Activated CD8-positive, alpha-beta T cell treated with anti-CD3 and anti-CD28 coated beads for 36 hours (primary cell): ENCODE measurements at regions not wholly inside any gene's neighbourhood (a gene's known extent, or its start where the extent isn't known, plus 50 kb on each side); places are given as distances from the start of the nearest gene placed in this dataset.
"Not testable (repeated sequence)": the region's sequence is repeated elsewhere in the genome, so short reads cannot be mapped to it uniquely, and the experiment has no call there.

Experiments used
- ATAC-seq: fragments of 200-7000 bp; cut with Tn5 transposase; one replicate; pipeline ENCODE4 v1.10.0; 2021; ENCODE audit warnings: mild to moderate bottlenecking, moderate library complexity
- CTCF ChIA-PET: fragments of 350-600 bp; sonication (Branson Sonifier 250); formaldehyde crosslinking; loops from one replicate; lab custom pipeline; 2021; ENCODE audit warnings: antibody characterized with exemption; lab: Charles Lee
- POLR2A ChIA-PET: fragments of 350-600 bp; sonication (Branson Sonifier 250); formaldehyde crosslinking; loops from one replicate; lab custom pipeline; 2021; ENCODE audit warnings: antibody characterized with exemption; lab: Charles Lee
- DNase-seq: peaks from one replicate; pipeline ENCODE4 v3.0.0-alpha.2; 2020
- H3K27ac Mint-ChIP-seq: one replicate; pipeline ENCODE4 v1.8.0; 2021; ENCODE audit warnings: mild to moderate bottlenecking, mixed read lengths
- H3K27me3 Mint-ChIP-seq: one replicate; pipeline ENCODE4 v1.8.0; 2021; ENCODE audit warnings: mixed read lengths
- H3K36me3 Mint-ChIP-seq: one replicate; pipeline ENCODE4 v1.8.0; 2021; ENCODE audit warnings: low read depth, mixed read lengths
- H3K4me1 Mint-ChIP-seq: one replicate; pipeline ENCODE4 v1.8.0; 2021; ENCODE audit warnings: low read depth, mixed read lengths
- H3K4me3 Mint-ChIP-seq: one replicate; pipeline ENCODE4 v1.8.0; 2021; ENCODE audit warnings: mild to moderate bottlenecking, moderate library complexity, mixed read lengths
- H3K9me3 Mint-ChIP-seq: one replicate; pipeline ENCODE4 v1.8.0; 2021; ENCODE audit warnings: mixed read lengths
- CTCF ChIP-seq: fragments of 200-600 bp; IDR thresholded peaks from one replicate; pipeline ENCODE4 v1.8.0; 2022; ENCODE audit warnings: antibody characterized with exemption, mild to moderate bottlenecking
- intact Hi-C: fragments of 100-400 bp; cut with micrococcal nuclease; formaldehyde crosslinking; loops from one replicate; pipeline ENCODE4 v1.10.0; 2022

DNA sequence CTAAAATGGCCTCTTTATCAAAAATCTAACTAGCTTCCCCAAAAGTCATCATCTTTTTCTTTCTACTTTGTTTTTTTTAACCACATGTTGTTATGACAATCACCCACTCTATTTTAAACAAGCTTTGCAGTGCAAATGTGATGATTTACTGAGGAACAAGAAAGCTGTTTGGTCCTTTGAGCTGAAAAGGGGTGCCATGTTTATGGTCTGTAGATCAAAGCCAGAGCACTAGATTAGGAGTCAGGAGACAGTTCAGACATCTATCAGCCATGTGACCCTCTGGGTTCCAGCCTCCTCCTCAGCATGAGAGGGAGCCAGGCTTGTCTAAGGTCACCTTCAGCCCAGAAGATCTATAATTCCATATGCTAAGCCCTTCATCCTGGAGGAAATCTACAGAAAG is 65.9 kb downstream of the RPL22L1 start:
- TF ChIP-seq CTCF, result no peak
- H3K9me3 Mint-ChIP-seq, result no peaks in the 10 kb centered on the region
- no peaks in the 10 kb centered on the region for H3K4me1 Mint-ChIP-seq
- intact Hi-C loops, result no loop called here
- ChIA-PET CTCF (interaction anchor here (0.6 to 1.7 kb wide), 3 partner anchors 13 to 390 kb away, joined by 3 to 4 read pairs (median 3); no protein-coding TSS in a partner anchor), POLR2A (no interaction called here)
- no peaks in the 10 kb centered on the region for H3K36me3 Mint-ChIP-seq
- DNase-seq (no peak), ATAC-seq (no peak)
- H3K4me3 Mint-ChIP-seq, result no peak overlapping the region
- peaks cover 18% of the 10 kb centered on the region for H3K27me3 Mint-ChIP-seq
- H3K27ac Mint-ChIP-seq, result no peak overlapping the region

GRCh38 chr3:170802164-170803151 is 67.5 kb downstream of the RPL22L1 start:
- ChIA-PET CTCF (interaction anchor here (1.0 to 3.2 kb wide), 4 partner anchors 9 to 389 kb away, joined by 3 to 23 read pairs (median 4); no protein-coding TSS in a partner anchor), POLR2A (no interaction called here)
- H3K27ac Mint-ChIP-seq, result no peak overlapping the region
- no peak for TF ChIP-seq CTCF
- ATAC-seq (no peak), DNase-seq (no peak)
- no peak overlapping the region for H3K4me3 Mint-ChIP-seq
- H3K36me3 Mint-ChIP-seq, result no peaks in the 10 kb centered on the region
- H3K9me3 Mint-ChIP-seq, result no peaks in the 10 kb centered on the region
- no peaks in the 10 kb centered on the region for H3K4me1 Mint-ChIP-seq
- intact Hi-C loops, result no loop called here
- H3K27me3 Mint-ChIP-seq, result peaks cover 23% of the 10 kb centered on the region

DNA sequence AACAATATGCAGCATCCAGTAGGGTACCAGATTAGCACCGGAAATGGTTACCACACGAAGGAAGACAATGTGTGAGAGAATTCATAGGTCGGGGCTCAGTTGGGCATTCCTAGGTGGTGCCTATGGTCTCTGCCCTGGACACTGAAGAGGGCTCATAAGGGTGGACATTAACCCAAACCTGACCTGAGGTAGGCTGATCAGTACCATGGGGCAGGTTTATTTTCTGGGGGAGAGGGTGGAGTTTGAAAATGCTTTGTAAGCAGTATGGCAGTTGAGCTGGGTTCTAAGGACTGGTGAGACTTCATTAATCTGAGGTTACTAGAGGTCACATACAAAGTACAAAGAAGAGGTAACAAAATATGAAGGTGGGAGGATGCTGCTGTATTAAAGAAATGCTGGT is 68.4 kb downstream of the RPL22L1 start:
- Mint-ChIP-seq H3K4me3 (no peak overlapping the region), H3K27ac (no peak overlapping the region), H3K36me3 (no peaks in the 10 kb centered on the region), H3K9me3 (no peaks in the 10 kb centered on the region), H3K27me3 (peaks cover 23% of the 10 kb centered on the region), H3K4me1 (no peaks in the 10 kb centered on the region)
- no peak for ATAC-seq
- TF ChIP-seq CTCF, result no peak
- no peak for DNase-seq
- ChIA-PET CTCF (interaction anchor here (1.0 to 3.2 kb wide), 2 partner anchors 10 to 388 kb away, joined by 4 to 23 read pairs; no protein-coding TSS in a partner anchor), POLR2A (no interaction called here)
- intact Hi-C loops, result no loop called here

- POLR2A ChIA-PET, result not testable (repeated sequence)
These were observed 69.7 kb downstream of the RPL22L1 start for GRCh38 chr3:170800275-170800674.

DNA sequence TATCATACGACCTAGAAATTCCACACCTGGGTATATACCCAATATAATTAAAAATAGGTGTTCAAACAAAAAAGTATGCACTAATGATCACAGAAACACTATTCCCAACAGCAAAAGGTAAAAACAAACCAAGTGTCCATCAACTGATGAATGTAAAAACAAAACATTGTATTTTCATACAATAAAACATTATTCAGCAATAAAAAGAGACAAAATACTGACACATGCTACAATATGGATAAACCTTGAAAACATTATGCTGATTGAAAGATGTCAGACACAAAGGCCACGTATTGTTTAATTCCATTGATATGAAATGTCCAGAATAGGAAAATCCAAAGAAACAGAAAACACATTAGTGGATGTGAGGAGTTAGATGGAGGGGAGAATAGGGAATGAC is 71.0 kb downstream of the RPL22L1 start:
- no peak for DNase-seq
- H3K4me3 Mint-ChIP-seq, result no peak overlapping the region
- POLR2A ChIA-PET, result no interaction called here
- no peak overlapping the region for H3K27ac Mint-ChIP-seq
- H3K9me3 Mint-ChIP-seq, result no peaks in the 10 kb centered on the region
- no peaks in the 10 kb centered on the region for H3K36me3 Mint-ChIP-seq
- H3K4me1 Mint-ChIP-seq, result no peaks in the 10 kb centered on the region
- peaks cover 20% of the 10 kb centered on the region for H3K27me3 Mint-ChIP-seq
- CTCF ChIA-PET, result interaction anchor here (2.8 kb wide), 1 partner anchor 13 kb away, joined by 13 read pairs; no protein-coding TSS in a partner anchor
- no peak for ATAC-seq
- intact Hi-C loops, result no loop called here
- no peak for TF ChIP-seq CTCF

More at GRCh38 chr3:170800275-170800674, 69.7 kb downstream of the RPL22L1 start:
- intact Hi-C loops, ATAC-seq, H3K36me3 Mint-ChIP-seq, H3K9me3 Mint-ChIP-seq, H3K4me1 Mint-ChIP-seq, H3K27ac Mint-ChIP-seq, H3K4me3 Mint-ChIP-seq, DNase-seq: not testable (repeated sequence)
- peaks cover 25% of the 10 kb centered on the region for H3K27me3 Mint-ChIP-seq
- CTCF ChIA-PET, result interaction anchor here (0.9 to 2.8 kb wide), 2 partner anchors 12 to 386 kb away, joined by 4 to 13 read pairs; no protein-coding TSS in a partner anchor
